GM04503 (cell line): ENCODE measurements at regions not wholly inside any gene's neighbourhood (a gene's known extent, or its start where the extent isn't known, plus 50 kb on each side); places are given as distances from the start of the nearest gene placed in this dataset.

Experiments used
- DNase-seq: peaks from one replicate; pipeline ENCODE4 v3.0.0-alpha.2; 2012; ENCODE audit warnings: low read depth

- DNase-seq = no peak
These were observed 1058.0 kb downstream of the KCNT2 start for GRCh38 chr1:195550071-195550862.

GRCh38 chr1:195530961-195531360 is 1077.3 kb downstream of the KCNT2 start:
- DNase-seq = peak; percentile 43

DNA sequence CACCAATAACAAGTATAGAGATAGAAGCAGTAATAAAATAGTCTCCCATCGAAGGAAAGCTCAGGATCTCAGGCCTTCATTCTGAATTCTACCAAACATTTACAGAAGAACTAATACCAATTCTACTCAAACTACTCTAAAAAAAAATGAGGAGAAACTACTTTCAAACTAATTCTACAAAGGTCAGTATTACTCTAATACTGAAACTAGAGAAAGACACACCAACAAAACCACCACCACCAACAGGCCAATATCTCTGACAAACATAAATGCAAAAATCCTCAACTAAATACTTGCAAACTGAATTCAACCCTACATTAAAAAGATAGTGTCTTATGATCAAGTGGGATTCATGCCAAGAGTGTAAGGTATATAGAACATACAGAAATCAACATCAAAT is 1078.4 kb downstream of the KCNT2 start:
- no peak for DNase-seq

GRCh38 chr1:195520757-195521156 is 1087.5 kb downstream of the KCNT2 start:
- no peak for DNase-seq

DNA sequence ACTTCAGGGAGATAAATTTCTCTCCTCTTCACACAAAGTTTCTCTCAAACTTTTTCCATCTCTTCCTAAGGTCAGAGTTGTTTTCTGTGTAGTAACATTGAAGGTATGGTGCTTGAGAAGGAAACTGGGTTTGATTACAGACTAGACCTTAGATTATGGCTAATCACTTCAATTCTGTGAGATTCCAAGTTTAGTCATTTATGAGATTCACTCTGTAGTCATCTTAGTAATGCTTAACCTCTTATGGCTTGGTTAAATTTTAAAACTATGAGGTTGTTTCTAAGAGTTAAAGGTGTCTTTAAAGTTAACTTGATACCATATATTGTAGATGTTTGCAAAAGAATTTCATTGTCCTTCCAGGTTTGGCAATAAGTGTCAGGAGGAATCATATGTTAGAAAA is 1092.2 kb downstream of the KCNT2 start:
- DNase-seq = no peak

GRCh38 chr1:195511501-195511900 is 1096.7 kb downstream of the KCNT2 start:
- no peak for DNase-seq

DNA sequence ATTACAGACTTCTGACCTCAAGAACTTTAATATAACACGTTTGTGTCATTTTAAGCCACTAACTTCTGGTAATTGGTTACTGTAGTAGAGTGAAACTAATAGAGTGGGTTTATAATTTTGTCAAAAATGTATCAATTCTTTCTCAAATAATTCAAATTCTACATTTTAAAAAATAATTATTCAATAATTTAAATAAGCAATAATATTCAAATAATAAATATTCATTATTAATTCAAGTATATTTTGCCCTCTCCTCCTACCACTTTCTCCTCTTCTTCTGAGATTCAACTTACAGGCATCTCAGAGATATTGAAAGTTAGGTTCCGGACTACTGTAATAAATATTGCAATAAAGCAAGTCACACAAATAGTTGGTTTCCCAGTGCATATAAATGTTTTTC is 1107.1 kb downstream of the KCNT2 start:
- no peak for DNase-seq

DNA sequence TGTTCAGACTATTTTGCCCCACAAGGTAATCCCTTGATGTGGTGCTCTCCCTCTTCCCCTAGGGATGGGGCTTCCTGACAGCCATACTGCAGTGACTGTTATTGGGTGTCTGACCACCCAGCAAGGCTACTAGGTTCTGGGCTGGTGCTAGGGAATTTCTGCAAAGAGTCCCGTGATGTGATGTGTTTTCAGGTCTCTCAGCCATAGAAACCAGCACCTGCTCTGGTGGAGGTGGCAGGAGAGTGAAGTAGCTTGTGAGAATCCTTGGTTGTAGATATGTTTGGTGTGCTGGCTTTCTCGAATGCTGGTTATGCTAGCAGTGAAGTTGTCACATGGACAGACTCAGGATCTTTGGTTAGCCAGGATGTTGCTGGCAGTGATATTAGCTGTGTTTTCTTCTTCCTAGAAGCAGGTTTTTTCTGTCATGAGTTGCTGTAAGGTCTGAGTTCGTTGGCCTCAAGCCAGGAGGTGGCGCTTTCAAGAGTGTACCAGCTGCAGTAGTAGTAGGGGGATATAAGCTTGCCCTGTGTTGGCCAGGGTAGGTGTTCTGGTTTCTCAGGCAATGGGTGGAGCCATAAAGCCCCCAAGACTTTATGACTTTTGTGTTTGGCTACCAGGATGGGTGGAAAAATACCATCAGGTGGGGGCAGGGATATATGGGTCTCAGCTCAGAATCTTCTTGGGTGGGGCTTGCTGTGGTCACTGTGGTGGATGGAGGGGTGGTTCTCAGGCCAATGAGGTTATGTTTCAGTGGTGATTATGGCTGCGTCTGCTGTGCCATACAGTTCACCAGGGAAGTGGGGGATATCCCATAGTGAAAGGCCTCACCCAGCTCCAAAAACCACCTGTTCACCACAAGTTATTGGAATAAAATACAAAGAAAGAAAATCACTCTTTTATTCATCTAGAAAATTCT is 1112.3 kb downstream of the KCNT2 start:
- no peak for DNase-seq

DNA sequence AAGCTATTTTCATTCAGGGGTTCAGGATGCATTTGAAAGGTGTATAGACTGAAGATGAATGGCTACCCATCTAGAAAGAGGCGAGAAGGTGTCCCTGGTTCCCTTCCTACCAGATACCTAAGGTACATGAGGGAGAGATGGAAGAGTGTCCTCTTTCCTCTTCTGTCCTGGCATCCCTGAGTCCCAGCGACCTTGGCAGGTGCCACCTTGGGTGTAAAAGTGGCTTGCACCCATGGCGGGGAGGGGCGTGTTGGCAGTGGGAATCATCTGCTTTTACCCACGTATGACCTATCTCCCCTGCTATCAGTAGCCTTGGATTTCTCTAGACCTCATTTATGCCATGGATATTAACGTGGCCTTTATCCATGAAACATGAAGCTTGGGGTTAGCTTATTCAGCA is 1126.1 kb downstream of the KCNT2 start:
- no peak for DNase-seq

- no peak for DNase-seq
These were observed 1126.9 kb downstream of the KCNT2 start for GRCh38 chr1:195481293-195481692.

GRCh38 chr1:195475568-195475967 is 1132.7 kb downstream of the KCNT2 start:
- no peak for DNase-seq

DNA sequence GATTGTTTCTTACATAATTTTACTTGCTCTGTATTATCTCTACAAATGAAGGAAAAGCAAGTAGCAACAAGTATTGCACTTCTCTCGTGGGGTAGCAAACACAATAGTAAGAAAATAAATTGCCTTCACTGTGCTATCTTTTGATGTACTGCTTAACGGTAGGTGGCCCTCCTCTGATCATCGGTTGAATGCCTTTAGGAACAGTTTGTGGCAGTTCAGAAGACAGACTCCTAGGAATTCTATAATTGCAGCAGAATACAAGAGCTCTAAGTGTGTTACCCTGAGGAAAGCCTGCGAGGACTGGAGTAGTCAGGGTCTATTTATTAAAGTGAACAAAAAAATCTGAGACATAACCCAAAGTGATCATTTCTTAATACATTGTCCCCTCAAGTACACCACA is 1135.9 kb downstream of the KCNT2 start:
- no peak for DNase-seq

GRCh38 chr1:195466639-195467038 is 1141.6 kb downstream of the KCNT2 start:
- no peak for DNase-seq

- peak; percentile 25 for DNase-seq
These were observed 1145.6 kb downstream of the KCNT2 start for GRCh38 chr1:195462646-195463045.

- DNase-seq = no peak
These were observed 1146.1 kb downstream of the KCNT2 start for GRCh38 chr1:195462152-195462551.

GRCh38 chr1:195458365-195458764 is 1149.9 kb downstream of the KCNT2 start:
- DNase-seq = no peak

- DNase-seq = no peak
These were observed 1157.4 kb downstream of the KCNT2 start for GRCh38 chr1:195450794-195451193.

DNA sequence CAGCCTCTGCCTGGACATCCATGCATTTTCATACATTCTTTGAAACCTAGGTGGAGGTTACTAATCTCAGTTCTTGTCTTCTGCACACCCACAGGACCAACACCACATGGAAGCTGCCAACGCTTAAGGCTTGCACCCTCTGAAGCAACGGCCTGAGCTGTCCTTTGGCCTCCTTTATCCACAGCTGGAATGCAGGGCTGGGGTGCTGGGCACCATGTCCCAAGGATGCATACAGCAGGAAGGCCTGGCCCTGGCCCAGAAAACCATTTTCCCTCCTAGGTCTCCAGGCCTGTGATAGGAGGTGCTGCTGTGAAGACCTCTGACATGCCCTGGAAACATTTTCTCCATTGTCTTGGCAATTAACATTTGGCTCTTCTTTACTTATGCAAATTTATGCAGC is 1168.6 kb downstream of the KCNT2 start:
- DNase-seq = no peak

DNA sequence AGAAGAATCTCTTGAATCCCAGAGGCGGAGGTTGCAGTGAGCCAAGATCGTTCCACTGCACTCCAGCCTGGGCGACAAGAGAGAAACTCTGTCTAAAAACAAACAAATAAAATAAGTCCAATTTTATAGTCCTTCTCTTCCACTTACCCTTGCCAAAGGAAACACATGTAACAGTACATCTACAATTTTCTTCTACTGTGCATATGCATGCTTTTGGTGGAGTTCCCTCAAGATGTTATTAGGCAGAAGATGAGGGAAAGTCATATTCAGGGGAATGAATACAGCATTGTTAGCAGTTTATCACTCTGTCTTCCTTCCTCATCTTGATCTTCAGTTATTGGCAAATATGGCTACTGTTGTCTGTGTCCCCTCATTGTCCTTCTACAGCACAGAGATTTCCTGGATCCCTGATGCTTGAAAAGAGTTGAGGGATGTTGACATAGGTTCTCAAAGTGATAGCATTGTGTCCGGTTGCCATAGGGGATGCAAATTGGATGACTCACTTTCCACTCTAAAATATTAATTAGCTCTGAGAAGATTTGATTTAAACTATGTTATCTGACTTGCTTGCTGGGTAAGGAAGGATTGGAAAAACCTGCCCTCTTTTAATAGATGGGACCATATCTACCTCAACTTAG is 1173.6 kb downstream of the KCNT2 start:
- DNase-seq = no peak

DNA sequence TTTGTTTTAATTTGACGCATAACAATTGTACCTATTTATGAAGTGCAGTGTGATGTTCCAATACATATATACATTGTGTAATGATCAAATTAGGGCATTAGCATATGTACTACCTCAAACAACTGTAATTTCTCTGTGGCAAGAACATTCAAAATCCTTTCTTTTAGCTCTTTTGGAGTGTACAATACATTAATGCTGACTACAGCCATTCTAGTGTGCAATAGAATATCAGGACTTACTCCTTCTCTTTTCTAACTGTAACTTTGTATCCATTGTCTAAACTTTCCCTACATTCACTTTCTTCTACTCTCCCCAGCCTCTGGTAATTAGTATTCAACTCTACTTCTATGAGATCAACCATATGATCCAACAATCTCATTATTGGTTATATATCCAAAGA is 1177.4 kb downstream of the KCNT2 start:
- DNase-seq = no peak

GRCh38 chr1:195428927-195429326 is 1179.3 kb downstream of the KCNT2 start:
- DNase-seq = no peak

GRCh38 chr1:195415584-195415983 is 1192.7 kb downstream of the KCNT2 start:
- no peak for DNase-seq

DNA sequence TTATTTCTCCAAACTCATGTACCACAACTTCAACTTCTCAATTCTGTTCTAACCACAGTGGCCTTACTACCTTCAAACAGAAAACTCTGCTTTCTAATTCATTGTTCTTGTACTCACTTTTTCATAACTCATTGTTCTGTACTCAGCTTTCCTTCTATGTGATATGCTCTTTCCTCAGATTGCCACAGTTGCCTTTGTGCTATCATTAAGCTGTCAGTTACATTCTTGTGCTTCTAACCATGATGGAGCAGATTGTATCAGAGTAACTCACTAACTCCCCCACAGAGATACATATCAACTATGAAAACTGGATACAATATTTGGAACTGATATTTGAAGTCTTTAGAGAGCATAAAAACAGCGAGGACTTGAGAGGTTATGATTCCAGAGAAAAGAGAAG is 1213.7 kb downstream of the KCNT2 start:
- DNase-seq = no peak
